NCI-H82 treated with DMSO at 0.1 percent for 48 hours (cell line): ENCODE measurements at regions not wholly inside any gene's neighbourhood (a gene's known extent, or its start where the extent isn't known, plus 50 kb on each side); places are given as distances from the start of the nearest gene placed in this dataset.
"Not testable (repeated sequence)": the region's sequence is repeated elsewhere in the genome, so short reads cannot be mapped to it uniquely, and the experiment has no call there.

ENCODE experiments used
- DNase-seq: peaks from one replicate; lab custom pipeline; 2025; ENCODE audit not compliant: unreplicated experiment; lab: John Stamatoyannopoulos, UW

DNA sequence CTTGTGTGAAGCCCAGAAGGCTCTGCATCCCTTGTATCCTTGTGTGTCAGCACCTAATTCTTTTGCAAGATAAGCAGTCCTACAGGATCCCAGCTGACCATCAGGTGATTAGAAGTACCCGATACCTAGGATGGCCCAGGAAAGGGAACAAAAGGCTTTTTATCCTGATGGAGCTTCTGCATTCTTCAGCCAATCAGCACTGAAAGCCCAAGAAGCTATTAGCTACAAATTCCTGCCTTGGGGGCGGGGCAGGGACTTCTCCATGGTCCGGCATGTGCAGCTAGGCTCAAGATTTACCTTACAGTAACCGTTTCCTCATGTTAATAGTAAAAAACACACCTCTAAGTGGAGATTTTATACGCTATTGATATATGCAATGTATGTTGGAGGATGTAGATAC is 264.6 kb upstream of the THUMPD2 start:
- no peak for DNase-seq

- no peak for DNase-seq
Measured at GRCh38 chr2:40043191-40043590, 264.1 kb upstream of the THUMPD2 start.

DNA sequence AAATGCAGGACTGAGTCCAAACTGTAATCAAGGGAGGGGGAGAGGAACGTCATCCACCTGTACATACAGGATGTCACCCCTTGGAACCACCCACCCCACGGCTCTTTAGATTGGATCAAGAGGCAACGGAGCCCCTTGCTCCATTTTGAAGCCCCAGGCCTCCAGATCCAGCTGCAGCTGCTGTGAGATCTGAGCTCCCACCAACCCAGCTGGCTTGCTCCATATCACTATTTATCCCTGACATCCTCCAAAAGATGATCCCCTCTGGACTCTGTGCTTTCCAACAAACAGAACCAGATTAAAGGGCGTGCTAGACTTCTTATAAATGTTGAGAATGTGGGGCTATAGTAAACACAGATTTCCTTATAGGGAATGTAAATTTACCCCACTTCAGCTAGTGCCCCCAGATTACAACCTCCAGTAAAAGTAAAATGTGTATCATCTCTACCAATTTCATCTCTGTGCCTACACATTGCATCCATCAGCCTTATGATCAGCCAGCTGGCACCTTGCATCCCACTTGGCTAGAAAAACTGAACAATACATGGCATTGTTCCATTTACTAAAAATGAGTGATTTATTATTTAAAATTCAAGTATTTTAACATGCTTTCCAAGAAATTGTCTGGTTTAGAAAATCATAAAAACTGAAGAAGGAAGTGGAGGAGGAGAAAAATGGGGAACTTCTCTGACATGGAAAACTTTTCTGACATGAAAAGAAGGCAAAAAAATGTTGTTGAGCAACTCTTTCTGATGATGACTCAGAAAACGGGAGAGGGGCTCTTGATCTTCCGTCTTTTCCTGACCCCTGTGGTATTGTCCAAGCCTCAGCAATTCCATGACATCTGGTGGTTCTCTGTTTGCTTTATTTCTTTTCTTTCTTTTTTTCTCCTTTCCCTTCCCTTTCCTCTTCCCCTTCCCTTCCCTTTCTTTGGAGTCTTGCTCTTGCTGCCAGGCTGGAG is 262.6 kb upstream of the THUMPD2 start:
- DNase-seq, result no peak

DNA sequence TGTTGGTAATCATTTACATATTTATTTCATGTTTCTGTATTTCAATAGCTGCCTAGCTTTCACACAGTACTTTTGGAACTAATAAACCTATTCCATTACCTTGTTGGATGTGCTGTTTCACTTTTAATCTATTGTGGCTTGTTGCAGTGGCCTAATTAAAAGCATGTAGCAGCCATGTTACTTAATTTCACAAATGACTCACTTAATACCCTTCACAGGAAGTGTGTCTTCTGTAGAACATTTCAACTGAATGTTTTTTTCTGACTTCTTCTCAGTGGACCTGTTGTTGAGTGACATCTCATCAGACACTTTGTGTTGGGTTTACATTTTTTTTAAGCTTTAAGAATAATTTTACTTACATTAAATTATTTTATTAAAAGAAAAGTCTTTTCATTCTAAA is 260.5 kb upstream of the THUMPD2 start:
- no peak for DNase-seq

GRCh38 chr2:40038646-40039045 is 259.6 kb upstream of the THUMPD2 start:
- DNase-seq, result no peak

DNA sequence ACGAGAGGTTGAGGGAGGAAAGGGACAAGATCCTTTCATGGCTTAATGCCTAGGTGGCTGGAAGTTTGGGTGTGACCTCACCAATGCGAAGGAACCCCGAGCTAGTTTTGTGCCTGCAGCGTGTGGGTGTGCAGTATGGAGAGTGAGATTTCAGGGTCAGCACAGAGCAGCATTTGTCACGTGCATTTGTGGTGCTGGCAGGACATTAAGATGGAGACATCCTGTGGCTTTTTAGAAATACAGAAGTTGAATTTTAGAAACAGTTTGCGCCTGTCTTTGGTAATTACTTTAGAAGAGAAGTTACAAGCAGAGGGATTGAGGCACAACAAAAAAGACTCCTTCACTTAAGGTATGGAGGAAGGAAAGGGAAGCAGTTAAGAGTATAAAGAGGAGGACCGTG is 258.2 kb upstream of the THUMPD2 start:
- DNase-seq, result no peak

DNA sequence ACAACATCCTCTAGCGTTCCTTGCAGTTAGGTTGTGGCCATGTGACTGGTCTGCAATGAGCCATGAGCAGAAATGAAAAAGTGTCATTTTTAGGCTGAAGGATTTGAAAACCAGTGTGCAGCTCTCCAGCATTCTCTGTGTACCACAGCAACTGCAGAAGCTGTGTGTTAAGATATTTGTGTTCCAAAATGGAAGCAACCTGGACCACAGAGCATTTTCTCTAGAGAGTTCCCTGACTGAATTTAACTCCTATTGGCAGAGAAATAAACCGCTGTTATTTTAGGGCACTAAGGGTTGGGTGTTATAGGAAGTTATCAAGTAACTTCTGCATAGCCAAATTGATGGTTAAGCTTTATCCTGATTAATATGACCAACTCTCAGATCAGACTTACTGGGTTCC is 257.2 kb upstream of the THUMPD2 start:
- no peak for DNase-seq

- DNase-seq, result no peak
Measured at GRCh38 chr2:40034801-40035200, 255.7 kb upstream of the THUMPD2 start.

DNA sequence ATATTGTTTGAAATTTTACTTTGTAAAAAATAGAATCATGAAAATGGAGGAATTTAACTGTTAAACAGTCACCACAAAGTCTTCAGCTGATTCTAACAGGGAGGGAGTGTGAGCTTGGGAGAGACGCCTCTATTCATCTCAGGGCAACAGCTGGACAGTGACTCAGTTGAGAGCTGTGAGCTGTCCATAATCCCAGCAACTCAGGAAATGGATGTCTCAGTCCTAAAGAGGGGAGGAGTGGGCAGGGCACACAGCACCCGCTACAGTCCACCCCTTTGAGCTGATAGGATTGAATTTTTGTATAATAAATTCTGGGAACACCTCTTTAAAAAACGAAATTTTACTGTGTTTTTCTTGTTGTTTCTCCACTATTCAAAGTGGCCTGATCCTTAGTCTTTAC is 255.1 kb upstream of the THUMPD2 start:
- no peak for DNase-seq

DNA sequence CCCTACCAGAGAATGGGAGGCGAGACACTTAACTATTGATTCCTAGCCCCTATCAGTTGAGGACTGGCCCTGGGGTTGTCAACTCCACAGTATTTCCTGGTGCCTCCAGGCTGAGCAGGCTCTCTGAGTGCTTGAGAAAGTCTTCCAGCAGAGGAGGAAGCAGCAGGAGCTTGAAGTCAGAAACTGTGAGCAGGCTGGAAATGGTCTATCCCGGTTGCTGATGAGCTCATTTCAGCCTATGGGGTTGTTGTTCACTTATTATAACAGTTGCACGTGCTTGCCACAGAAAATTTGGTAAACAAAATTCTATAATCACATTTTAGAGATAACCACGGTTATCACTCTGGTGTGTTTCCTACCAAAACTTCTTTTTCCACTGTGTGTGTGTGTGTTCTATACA is 254.7 kb upstream of the THUMPD2 start:
- no peak for DNase-seq

DNA sequence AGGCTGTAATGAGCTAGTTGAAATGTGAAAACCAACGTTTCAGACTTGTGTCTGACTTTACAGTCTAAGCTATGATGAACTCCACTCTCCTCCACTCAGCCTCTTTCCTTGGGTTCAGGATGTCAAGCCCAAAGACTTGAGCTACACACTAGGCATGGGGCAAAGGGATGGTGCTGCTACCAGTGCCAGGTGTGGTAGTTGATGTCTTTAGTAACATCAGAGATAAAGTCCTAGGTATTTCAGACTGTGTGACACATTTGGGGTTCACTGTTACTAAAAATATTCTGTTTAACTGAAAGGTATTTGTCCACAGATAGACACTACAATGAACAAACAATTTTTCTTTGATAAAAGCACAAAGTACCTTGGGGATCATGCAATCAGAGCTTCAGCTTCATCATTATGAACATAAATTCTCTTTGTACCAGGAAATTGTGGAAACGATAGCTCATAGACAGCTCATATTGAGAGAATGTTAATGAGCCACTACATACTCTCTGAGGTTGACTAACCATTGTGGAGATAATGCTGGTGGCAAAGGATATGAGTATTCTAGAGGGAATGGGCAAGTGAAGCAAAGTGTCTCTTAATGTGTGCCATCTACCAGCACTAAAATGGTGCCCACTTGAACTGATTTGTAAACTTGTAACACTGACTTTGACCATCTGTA is 253.7 kb upstream of the THUMPD2 start:
- no peak for DNase-seq

DNA sequence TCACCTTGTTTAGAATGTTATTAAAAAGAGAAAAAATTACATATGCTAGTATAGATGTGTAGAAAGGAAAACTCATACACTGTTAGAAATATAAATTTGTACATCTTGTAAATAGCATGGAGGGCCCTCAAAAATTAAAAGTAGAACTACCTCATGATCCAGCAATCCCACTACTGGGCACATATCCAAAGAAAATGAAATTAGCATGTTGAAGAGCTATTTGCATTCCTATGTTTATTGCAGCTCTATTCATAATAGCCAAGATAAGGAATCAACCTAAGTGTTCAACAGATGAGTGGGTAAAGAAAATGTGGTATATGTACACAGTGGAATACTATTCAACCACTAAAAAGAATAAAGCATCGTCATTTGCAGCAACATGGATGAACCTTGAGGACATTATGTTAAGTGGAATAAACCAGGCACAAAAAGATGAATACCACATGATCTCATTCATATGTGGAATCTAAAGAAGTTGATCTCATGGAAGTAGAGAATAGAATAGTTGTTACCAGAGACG is 251.5 kb upstream of the THUMPD2 start:
- no peak for DNase-seq

GRCh38 chr2:40028792-40029488 is 249.9 kb upstream of the THUMPD2 start:
- no peak for DNase-seq

GRCh38 chr2:40027968-40028367 is 248.9 kb upstream of the THUMPD2 start:
- DNase-seq, result no peak

GRCh38 chr2:40025276-40025675 is 246.2 kb upstream of the THUMPD2 start:
- DNase-seq, result not testable (repeated sequence)

DNA sequence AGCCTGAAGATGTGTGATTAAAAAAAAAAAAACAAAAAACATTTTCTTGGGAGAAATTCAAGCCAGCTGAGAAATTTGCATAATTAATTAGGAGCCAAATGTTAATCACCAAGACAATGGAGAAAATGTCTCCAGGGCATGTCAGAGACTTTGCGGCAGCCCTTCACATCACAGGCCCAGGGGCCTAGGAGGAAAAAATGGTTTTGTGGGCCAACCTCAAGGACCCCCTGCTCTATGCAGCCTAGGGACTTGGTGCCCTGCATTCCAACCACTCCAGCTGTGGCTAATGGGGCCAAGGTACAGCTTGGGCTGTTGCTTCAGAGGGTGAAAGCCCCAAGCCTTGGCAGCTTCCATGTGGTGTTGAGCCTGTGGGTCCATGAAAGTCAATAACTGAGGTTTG is 241.9 kb upstream of the THUMPD2 start:
- DNase-seq, result no peak

- DNase-seq, result no peak
Measured at GRCh38 chr2:40016151-40016885, 237.3 kb upstream of the THUMPD2 start.

- DNase-seq, result not testable (repeated sequence)
Measured at GRCh38 chr2:40013962-40014361, 234.9 kb upstream of the THUMPD2 start.

- DNase-seq, result no peak
Measured at GRCh38 chr2:40004336-40004735, 225.3 kb upstream of the THUMPD2 start.

DNA sequence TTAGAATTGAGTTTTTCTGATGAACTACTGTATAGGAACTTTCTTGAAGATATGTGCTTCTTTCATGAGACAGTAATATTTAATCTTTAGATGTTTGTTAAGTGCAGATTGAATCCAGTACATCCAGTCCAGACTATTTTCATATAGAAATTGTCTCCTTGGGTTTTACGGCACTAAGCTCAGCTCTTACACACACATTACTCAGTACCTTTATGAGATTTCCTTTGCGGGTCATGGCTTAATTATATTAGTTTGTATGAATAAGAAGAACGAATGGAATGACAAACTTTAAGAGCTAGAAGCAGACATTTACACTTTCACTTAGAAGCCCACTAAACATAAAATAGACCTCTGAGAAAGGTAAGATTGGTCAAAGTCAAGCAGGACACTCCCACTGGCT is 223.3 kb upstream of the THUMPD2 start:
- DNase-seq, result no peak

GRCh38 chr2:39999864-40000263 is 220.8 kb upstream of the THUMPD2 start:
- DNase-seq, result no peak
